Mesodermal cell (in vitro differentiated cells): ENCODE measurements at regions not wholly inside any gene's neighbourhood (a gene's known extent, or its start where the extent isn't known, plus 50 kb on each side); places are given as distances from the start of the nearest gene placed in this dataset.
"Not testable (repeated sequence)": the region's sequence is repeated elsewhere in the genome, so short reads cannot be mapped to it uniquely, and the experiment has no call there.

Experiments used
- H3K27ac ChIP-seq: 2 replicates; pipeline ENCODE4 v1.7.0; 2013; ENCODE audit warnings: mild to moderate bottlenecking, low read depth, low read length, moderate library complexity; ENCODE audit not compliant: severe bottlenecking
- H3K36me3 ChIP-seq: 2 replicates; pipeline ENCODE4 v1.7.1; 2013; ENCODE audit warnings: mild to moderate bottlenecking, low read length, moderate library complexity; ENCODE audit not compliant: control insufficient read depth, insufficient read depth
- H3K4me1 ChIP-seq: one replicate; pipeline ENCODE4 v1.7.1; 2013; ENCODE audit warnings: mild to moderate bottlenecking, low read length; ENCODE audit not compliant: insufficient read depth, control insufficient read depth, poor library complexity, severe bottlenecking
- H3K4me3 ChIP-seq: 2 replicates; pipeline ENCODE4 v1.7.0; 2013; ENCODE audit warnings: low read length, control low read depth, mild to moderate bottlenecking; ENCODE audit not compliant: insufficient read depth, poor library complexity, severe bottlenecking; ENCODE audit errors: extremely low read depth
- H3K9me3 ChIP-seq: 2 replicates; pipeline ENCODE4 v1.7.1; 2013; ENCODE audit warnings: mild to moderate bottlenecking, low read length, moderate library complexity; ENCODE audit not compliant: control insufficient read depth
- WGBS, 2 experiments: methylation state at CpG; one replicate each; pipeline ENCODE4 v1.1.5; 2013; ENCODE audit warnings: missing lambda C conversion rate in 2 of 2; ENCODE audit not compliant: insufficient coverage in 2 of 2; 5-methylcytosine and 5-hydroxymethylcytosine counted together

DNA sequence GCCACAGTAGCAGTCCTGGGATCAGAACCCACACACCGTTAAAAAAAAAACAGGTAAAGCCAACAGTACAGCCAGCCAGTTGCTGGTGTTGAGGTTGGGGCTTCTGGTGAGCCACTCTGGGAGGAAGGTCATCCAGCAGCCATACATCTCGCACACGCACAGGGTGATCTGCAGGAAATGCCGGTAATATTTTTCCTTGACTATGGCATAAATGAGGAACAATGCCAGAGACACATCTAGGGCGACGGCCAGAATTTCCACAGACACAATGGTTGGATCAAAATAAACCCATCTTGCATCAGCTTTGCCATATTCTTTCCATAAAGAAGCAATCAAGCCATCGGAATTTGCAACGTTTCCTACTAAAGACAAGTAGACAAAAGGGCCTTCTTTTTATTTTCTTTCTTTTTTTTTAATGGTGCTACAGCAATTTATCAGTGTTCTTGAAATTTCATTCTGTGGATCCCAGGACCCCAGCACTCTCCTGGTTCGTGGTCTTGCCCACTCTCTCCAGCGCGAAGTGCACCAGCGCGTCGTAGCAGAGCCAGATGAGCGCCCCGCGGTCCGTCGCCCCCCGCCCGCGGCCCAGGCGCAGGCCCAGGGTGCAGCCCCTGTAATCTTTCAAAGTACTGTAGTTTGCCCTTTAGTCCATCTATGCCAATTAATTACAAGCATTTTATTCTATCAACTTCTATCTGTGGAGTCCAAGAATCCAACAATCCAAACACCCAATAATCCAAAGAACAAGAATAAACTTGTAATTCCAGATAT, 861.0 kb downstream of the CDH11 start:
- WGBS, 2 experiments: 93% methylated on average over 22 of the region's 23 CpGs
- H3K4me1 ChIP-seq, H3K27ac ChIP-seq: not testable (repeated sequence)

DNA sequence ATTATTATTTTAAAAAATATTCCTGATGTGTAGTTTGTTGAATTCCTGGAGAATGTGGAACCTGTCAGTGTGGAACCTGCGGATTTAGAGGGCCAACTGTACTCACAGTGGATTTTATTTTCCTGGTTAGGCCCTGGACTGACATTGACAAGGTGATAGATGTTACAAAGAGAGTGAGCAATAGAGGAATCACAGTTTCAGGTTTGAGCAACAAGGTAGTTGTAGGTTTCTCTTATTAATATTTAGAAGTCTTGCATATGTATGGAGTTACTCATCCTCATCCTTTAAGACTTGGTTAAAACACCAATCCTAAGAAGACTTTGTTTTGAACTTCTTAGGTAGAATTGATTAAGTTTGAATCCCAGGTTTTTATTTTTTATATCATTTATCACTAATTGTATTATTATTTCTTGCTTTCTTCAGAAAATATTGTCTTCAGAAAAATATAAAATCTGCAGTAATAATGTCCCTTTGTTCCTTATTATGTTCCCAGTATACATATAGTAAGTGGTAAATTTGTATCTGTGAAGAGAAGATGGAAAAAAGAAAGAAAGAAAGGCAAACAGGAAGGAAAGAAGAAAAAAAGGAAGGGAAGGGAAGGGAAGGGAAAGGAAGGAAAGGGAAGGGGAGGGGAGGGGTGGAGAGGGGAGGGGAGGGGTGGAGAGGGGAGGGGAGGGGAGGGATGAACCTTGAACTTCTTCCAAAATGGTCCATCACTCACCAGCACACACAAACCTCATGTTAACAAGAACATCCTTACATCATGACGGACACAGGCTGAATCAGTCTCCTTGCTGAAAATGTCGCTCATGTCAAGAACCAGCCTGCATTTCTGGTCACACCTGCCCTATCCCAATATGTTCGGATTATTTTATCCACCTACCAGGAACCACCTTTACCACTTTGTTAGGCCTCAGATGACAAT, 867.2 kb downstream of the CDH11 start:
- WGBS, 2 experiments: 95 to 100% methylated on average over 2 to 3 of the region's 4 CpGs
- Histone ChIP-seq H3K9me3 (no peaks in the 10 kb centered on the region), H3K4me3 (no peak overlapping the region), H3K4me1 (no peaks in the 10 kb centered on the region), H3K27ac (no peak overlapping the region), H3K36me3 (no peaks in the 10 kb centered on the region)

More for the DNA sequence above, 861.0 kb downstream of the CDH11 start:
- not testable (repeated sequence) for H3K4me3 ChIP-seq, H3K9me3 ChIP-seq, H3K36me3 ChIP-seq

DNA sequence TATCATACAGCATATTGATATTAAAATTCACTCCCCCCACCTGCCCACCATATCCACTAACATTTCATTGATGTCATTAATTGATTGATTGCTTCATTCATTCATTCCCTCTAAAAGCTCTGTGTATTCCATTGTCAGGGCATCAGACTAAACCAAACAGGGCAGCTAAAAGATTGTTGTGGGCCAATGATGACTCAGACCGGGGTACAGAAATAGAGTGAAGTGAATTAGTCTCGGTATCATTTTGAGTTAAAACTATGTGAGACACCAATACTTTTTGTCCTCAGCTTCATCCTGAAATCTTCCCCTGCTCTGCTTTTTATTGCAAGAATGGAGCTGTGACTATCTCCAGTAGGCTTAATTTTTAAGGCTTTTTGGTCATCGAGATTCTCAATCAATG, 868.3 kb downstream of the CDH11 start:
- Histone ChIP-seq H3K27ac (no peak overlapping the region), H3K9me3 (no peaks in the 10 kb centered on the region), H3K4me1 (no peaks in the 10 kb centered on the region), H3K4me3 (no peak overlapping the region), H3K36me3 (no peaks in the 10 kb centered on the region)
- WGBS, 2 experiments: 67% methylated on average over 1 of the region's 3 CpGs; no CpG with 5 or more reads in 1 of the 2 experiments

DNA sequence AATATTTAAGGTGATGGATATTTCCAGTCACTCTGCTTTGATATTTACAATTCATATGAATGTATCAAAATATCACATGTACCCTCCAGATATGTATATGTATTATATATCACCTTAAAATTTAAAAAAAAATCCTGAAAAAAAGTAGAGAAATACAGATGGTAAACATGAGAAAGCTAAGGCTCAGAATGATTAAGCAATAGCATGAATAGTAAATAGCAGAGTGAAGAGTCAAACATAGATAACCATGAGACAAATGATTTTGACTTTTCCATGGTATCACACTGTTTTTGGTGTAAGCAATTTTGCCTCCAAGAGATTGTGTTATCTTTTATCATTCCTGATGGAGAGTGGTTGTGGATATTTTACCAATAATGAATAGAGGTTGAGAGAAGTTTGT, 868.8 kb downstream of the CDH11 start:
- Histone ChIP-seq H3K27ac (no peak overlapping the region), H3K4me1 (no peaks in the 10 kb centered on the region)

DNA sequence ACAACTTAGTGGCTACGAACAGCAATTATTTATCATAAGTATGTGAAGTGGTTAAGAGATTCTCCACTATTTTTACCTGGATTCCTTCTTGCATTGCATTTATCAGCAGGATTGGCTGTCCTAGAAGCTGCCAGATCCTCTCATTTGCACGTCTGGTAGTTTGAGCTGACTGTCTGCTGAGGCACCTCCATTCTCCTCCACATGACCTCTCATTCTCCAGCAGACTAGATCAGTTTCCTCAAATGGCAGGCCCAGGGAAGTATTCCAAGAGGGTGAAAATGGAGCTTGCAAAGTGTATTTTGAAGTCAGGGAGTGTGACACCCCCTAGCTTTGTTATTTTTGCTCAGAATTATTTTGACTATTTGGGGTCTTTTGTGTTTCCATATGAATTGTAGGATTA, 870.1 kb downstream of the CDH11 start:
- H3K36me3 ChIP-seq: no peaks in the 10 kb centered on the region
- WGBS, 2 experiments: 20% methylated on average over 1 of the region's 2 CpGs; no CpG with 5 or more reads in 1 of the 2 experiments
- H3K4me1 ChIP-seq: no peaks in the 10 kb centered on the region
- no peak overlapping the region for H3K27ac ChIP-seq
- H3K4me3 ChIP-seq: no peak overlapping the region
- H3K9me3 ChIP-seq: no peaks in the 10 kb centered on the region

More for the DNA sequence above, 868.8 kb downstream of the CDH11 start:
- H3K9me3 ChIP-seq: no peaks in the 10 kb centered on the region
- H3K36me3 ChIP-seq: no peaks in the 10 kb centered on the region
- H3K4me3 ChIP-seq: no peak overlapping the region

DNA sequence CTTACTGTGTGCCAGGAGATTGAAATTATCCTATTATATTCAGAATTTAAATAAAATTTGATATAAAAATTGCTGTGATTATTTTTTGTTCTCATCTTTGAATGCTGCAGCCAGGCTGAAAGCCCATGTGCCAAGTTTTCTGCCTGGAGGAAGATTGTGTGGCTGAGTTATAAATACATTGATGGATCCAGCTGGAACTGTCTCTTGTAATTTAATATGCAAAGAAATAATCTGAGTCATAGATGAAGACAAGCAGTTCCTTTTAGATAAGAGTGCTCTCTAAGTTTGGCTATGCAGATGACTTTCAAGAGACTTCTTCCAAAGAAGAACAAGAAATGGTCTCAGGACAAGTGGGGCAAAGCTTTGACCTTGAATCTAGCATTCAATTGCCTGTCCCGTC, 871.0 kb downstream of the CDH11 start:
- no peak overlapping the region for H3K27ac ChIP-seq
- no peak overlapping the region for H3K4me3 ChIP-seq
- 100% methylated on average over 1 of the region's 1 CpG for WGBS, 2 experiments
- H3K4me1 ChIP-seq: no peaks in the 10 kb centered on the region
- H3K9me3 ChIP-seq: no peaks in the 10 kb centered on the region
- no peaks in the 10 kb centered on the region for H3K36me3 ChIP-seq

DNA sequence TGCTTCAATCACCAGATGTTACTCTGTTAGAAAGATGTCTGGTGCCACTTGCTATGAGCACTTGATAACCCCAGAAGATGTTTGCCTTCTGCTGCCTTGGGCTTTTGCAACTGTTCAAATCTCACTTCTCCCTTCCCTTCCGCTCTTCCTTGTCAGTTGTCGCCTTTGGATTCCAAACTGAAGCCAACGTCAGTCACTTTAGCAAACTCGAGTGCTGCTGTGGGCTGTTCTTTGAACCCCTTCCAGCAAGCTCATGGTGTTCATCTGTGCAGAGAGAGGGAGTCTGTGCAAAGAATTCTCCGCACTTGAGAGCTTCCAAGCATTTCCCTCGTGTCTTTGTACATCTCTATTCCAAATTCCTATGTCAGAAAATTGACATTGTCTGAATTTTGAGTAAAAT, 879.4 kb downstream of the CDH11 start:
- no peaks in the 10 kb centered on the region for H3K36me3 ChIP-seq
- no peak overlapping the region for H3K27ac ChIP-seq
- 90 to 94% methylated on average over 3 of the region's 6 CpGs for WGBS, 2 experiments
- no peak overlapping the region for H3K4me3 ChIP-seq
- H3K9me3 ChIP-seq: no peaks in the 10 kb centered on the region
- H3K4me1 ChIP-seq: no peaks in the 10 kb centered on the region

GRCh38 chr16:64240586-64240985, 881.3 kb downstream of the CDH11 start:
- no peak overlapping the region for H3K27ac ChIP-seq
- H3K4me3 ChIP-seq: no peak overlapping the region

DNA sequence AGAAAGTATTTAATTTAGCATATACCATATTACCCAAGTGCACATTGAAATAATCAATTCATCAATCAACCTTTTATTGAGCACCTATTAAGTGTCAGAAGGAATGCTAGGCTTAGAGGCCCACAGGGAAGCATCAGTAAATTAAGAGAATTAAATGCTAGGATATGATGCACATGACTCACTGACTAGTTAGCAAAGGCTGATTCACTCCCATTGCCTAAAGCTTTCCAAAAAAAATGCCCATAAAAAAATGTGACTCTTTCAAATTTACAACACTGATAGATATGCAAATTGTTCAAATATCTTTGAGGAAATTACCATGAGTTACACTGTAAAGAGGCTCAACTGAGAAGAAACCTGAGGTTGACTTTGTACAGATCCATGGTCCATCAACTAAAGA, 883.3 kb downstream of the CDH11 start:
- Histone ChIP-seq H3K4me1 (no peaks in the 10 kb centered on the region), H3K4me3 (no peak overlapping the region), H3K27ac (no peak overlapping the region), H3K9me3 (no peaks in the 10 kb centered on the region), H3K36me3 (no peaks in the 10 kb centered on the region)

More at GRCh38 chr16:64240586-64240985, 881.3 kb downstream of the CDH11 start:
- no peaks in the 10 kb centered on the region for H3K4me1 ChIP-seq
- no peaks in the 10 kb centered on the region for H3K36me3 ChIP-seq
- no peaks in the 10 kb centered on the region for H3K9me3 ChIP-seq

DNA sequence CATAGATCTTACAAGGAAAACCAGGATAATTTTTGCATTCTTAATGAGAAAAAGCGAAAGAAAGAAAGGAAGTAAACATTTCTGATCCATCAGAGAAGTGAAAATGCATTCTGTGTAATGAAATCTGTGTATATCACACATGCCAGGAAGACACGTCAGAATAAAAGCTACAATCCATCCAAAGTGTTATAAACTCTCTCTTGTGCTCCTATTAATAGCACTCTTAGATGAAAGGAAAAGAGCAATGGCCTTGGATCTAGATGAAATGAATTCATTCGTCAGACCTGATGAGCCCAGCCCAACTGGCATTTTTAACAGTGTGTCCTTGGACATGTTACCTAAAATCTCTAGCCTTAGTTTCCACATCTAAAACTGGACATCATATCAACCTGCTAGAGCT, 885.5 kb downstream of the CDH11 start:
- no CpG with 5 or more reads among the region's 3 CpGs for WGBS, 2 experiments
- Histone ChIP-seq H3K36me3 (no peaks in the 10 kb centered on the region), H3K27ac (no peak overlapping the region), H3K4me3 (no peak overlapping the region), H3K4me1 (no peaks in the 10 kb centered on the region), H3K9me3 (no peaks in the 10 kb centered on the region)

- H3K4me1 ChIP-seq: no peaks in the 10 kb centered on the region
- H3K9me3 ChIP-seq: no peaks in the 10 kb centered on the region
- H3K36me3 ChIP-seq: no peaks in the 10 kb centered on the region
- 92% methylated on average over 2 of the region's 3 CpGs; no CpG with 5 or more reads in 1 of the 2 experiments for WGBS, 2 experiments
- no peak overlapping the region for H3K4me3 ChIP-seq
- H3K27ac ChIP-seq: no peak overlapping the region
Observed at GRCh38 chr16:64234200-64234599, 887.7 kb downstream of the CDH11 start.
